DOHH2 (cell line): ENCODE measurements at regions not wholly inside any gene's neighbourhood (a gene's known extent, or its start where the extent isn't known, plus 50 kb on each side); places are given as distances from the start of the nearest gene placed in this dataset.

ENCODE experiments used
- H3F3A ChIP-seq: fragments of 200-600 bp; sonication (generic), shearing (Covaris generic); 2 replicates; pipeline ENCODE4 v1.6.0; 2016; ENCODE audit warnings: antibody characterized with exemption, mild to moderate bottlenecking; ENCODE audit not compliant: control insufficient read depth, insufficient read depth
- H3K27ac ChIP-seq: fragments of 200-600 bp; sonication (generic); 2 replicates; pipeline ENCODE4 v1.5.1; 2014; ENCODE audit warnings: low read depth, mild to moderate bottlenecking, low read length, moderate library complexity
- H3K27me3 ChIP-seq: fragments of 200-600 bp; sonication (generic); 2 replicates; pipeline ENCODE4 v1.6.1; 2014; ENCODE audit warnings: mild to moderate bottlenecking, low read length, mixed read lengths; ENCODE audit not compliant: control insufficient read depth
- H3K36me3 ChIP-seq: fragments of 200-600 bp; sonication (generic); 2 replicates; pipeline ENCODE4 v1.6.1; 2014; ENCODE audit warnings: mild to moderate bottlenecking, low read length, moderate library complexity, mixed read lengths; ENCODE audit not compliant: control insufficient read depth
- H3K4me1 ChIP-seq: fragments of 200-600 bp; sonication (generic); 2 replicates; pipeline ENCODE4 v1.6.1; 2014; ENCODE audit warnings: mild to moderate bottlenecking, low read length, mixed read lengths; ENCODE audit not compliant: control insufficient read depth
- H3K4me2 ChIP-seq: fragments of 200-600 bp; sonication (generic); 2 replicates; pipeline ENCODE4 v1.6.0; 2014; ENCODE audit warnings: mild to moderate bottlenecking, low read length, moderate library complexity
- H3K4me3 ChIP-seq: fragments of 200-600 bp; sonication (generic); 2 replicates; pipeline ENCODE4 v1.5.1; 2014; ENCODE audit warnings: mild to moderate bottlenecking, low read length, mixed read lengths
- H3K79me2 ChIP-seq: fragments of 200-600 bp; sonication (generic); 2 replicates; pipeline ENCODE4 v1.6.1; 2014; ENCODE audit warnings: mild to moderate bottlenecking, low read length, mixed read lengths; ENCODE audit not compliant: control insufficient read depth
- H3K9me2 ChIP-seq: fragments of 200-600 bp; sonication (generic); replicated peaks from 2 replicates; pipeline ENCODE4 v1.6.1; 2014; ENCODE audit warnings: mild to moderate bottlenecking, low read length, mixed read lengths; ENCODE audit not compliant: control insufficient read depth
- H3K9me3 ChIP-seq: fragments of 200-600 bp; sonication (generic); 2 replicates; pipeline ENCODE4 v1.6.1; 2014; ENCODE audit warnings: antibody characterized with exemption, low read length, mixed read lengths; ENCODE audit not compliant: control insufficient read depth, insufficient read depth
- H4K20me1 ChIP-seq: fragments of 200-600 bp; sonication (generic); 2 replicates; pipeline ENCODE4 v1.6.0; 2014; ENCODE audit warnings: low read depth, mild to moderate bottlenecking, antibody characterized with exemption, low read length, moderate library complexity; ENCODE audit not compliant: control insufficient read depth, insufficient read depth
- CTCF ChIP-seq: fragments of 200-600 bp; sonication (generic); IDR thresholded peaks from one replicate; pipeline ENCODE4 v1.5.1; 2014; ENCODE audit warnings: antibody characterized with exemption, mild to moderate bottlenecking, low read depth, low read length; ENCODE audit not compliant: poor library complexity, severe bottlenecking
- EZH2phosphoT487 ChIP-seq: fragments of 200-600 bp; sonication (generic); IDR thresholded peaks from 2 replicates; pipeline ENCODE4 v1.6.1; 2017; ENCODE audit warnings: borderline replicate concordance, mild to moderate bottlenecking, antibody characterized with exemption, low read length, moderate library complexity, mixed read lengths

GRCh38 chr2:16313235-16313975 is 352.2 kb downstream of the CYRIA start:
- no peaks in the 10 kb centered on the region for H3K27me3 ChIP-seq
- no peak overlapping the region for H3K4me3 ChIP-seq
- no peak overlapping the region for H3K4me2 ChIP-seq
- H3K4me1 ChIP-seq, result 0 out of 2 replicates have a peak, but pooled peaks cover 3% of the 10 kb centered on the region
- H3F3A ChIP-seq, result no peaks in the 10 kb centered on the region
- no peaks in the 10 kb centered on the region for H3K36me3 ChIP-seq
- no peaks in the 10 kb centered on the region for H3K9me3 ChIP-seq
- no peak overlapping the region for H3K27ac ChIP-seq
- no peaks in the 10 kb centered on the region for H4K20me1 ChIP-seq
- no peaks in the 10 kb centered on the region for H3K79me2 ChIP-seq
- no peak for TF ChIP-seq EZH2phosphoT487
- no peak for TF ChIP-seq CTCF
- H3K9me2 ChIP-seq, result no peaks in the 10 kb centered on the region

GRCh38 chr2:16312771-16313170 is 352.9 kb downstream of the CYRIA start:
- H3K79me2 ChIP-seq, result no peaks in the 10 kb centered on the region
- H3K27ac ChIP-seq, result no peak overlapping the region
- no peak overlapping the region for H3K4me2 ChIP-seq
- H3K27me3 ChIP-seq, result no peaks in the 10 kb centered on the region
- no peaks in the 10 kb centered on the region for H3K36me3 ChIP-seq
- no peaks in the 10 kb centered on the region for H3K9me2 ChIP-seq
- no peaks in the 10 kb centered on the region for H3K9me3 ChIP-seq
- no peak overlapping the region for H3K4me3 ChIP-seq
- H3F3A ChIP-seq, result no peaks in the 10 kb centered on the region
- H3K4me1 ChIP-seq, result no peaks in the 10 kb centered on the region
- TF ChIP-seq CTCF (no peak), EZH2phosphoT487 (no peak)
- H4K20me1 ChIP-seq, result no peaks in the 10 kb centered on the region

GRCh38 chr2:16311521-16312440 is 353.9 kb downstream of the CYRIA start:
- H3K9me2 ChIP-seq, result no peaks in the 10 kb centered on the region
- no peaks in the 10 kb centered on the region for H4K20me1 ChIP-seq
- no peaks in the 10 kb centered on the region for H3K27me3 ChIP-seq
- H3K4me1 ChIP-seq, result no peaks in the 10 kb centered on the region
- no peak for TF ChIP-seq CTCF
- TF ChIP-seq EZH2phosphoT487, result no peak
- no peak overlapping the region for H3K4me2 ChIP-seq
- no peaks in the 10 kb centered on the region for H3K9me3 ChIP-seq
- no peak overlapping the region for H3K27ac ChIP-seq
- no peak overlapping the region for H3K4me3 ChIP-seq
- no peaks in the 10 kb centered on the region for H3F3A ChIP-seq
- H3K36me3 ChIP-seq, result no peaks in the 10 kb centered on the region
- no peaks in the 10 kb centered on the region for H3K79me2 ChIP-seq
